GM12878 (cell line): ENCODE measurements at regions not wholly inside any gene's neighbourhood (a gene's known extent, or its start where the extent isn't known, plus 50 kb on each side); places are given as distances from the start of the nearest gene placed in this dataset.
"Not testable (repeated sequence)": the region's sequence is repeated elsewhere in the genome, so short reads cannot be mapped to it uniquely, and the experiment has no call there.

Experiments used
- BHLHE40 ChIP-seq, 2 experiments: fragments of 450-650 bp in 1 of 2; IDR thresholded peaks; 2 replicates each; pipeline ENCODE4 v1.6.1; 2011 to 2017; ENCODE audit warnings: low read depth in 2 of 2, borderline replicate concordance in 1 of 2, improper control_type of control experiment in 1 of 2, low read length in 1 of 2, mild to moderate bottlenecking in 1 of 2
- HDAC6 ChIP-seq: fragments of 200-600 bp; sonication (generic); IDR thresholded peaks from one replicate; pipeline ENCODE4 v1.8.0; 2017; ENCODE audit warnings: antibody characterized with exemption; ENCODE audit not compliant: unreplicated experiment
- POLR2A ChIP-seq: IDR thresholded peaks from 2 replicates; pipeline ENCODE4 v1.6.1; 2011; ENCODE audit warnings: low read depth, mild to moderate bottlenecking, low read length
- SP1 ChIP-seq: IDR thresholded peaks from one replicate; pipeline ENCODE4 v1.6.1; 2011; ENCODE audit warnings: low read depth, low read length
- TF ChIP-seq, protein P1 (sequence below), 3 experiments: IDR thresholded peaks in 2 of 3; conservative IDR thresholded peaks in 1 of 3; 2 replicates each; pipeline ENCODE4 v1.5.1; 2011; ENCODE audit warnings: low read depth in 3 of 3, low read length in 3 of 3, mild to moderate bottlenecking in 3 of 3, control low read depth in 2 of 3, moderate library complexity in 2 of 3, inconsistent platforms in 1 of 3, mixed read lengths in 1 of 3; ENCODE audit not compliant: control insufficient read depth in 2 of 3, insufficient read depth in 1 of 3; ENCODE audit errors: extremely low read depth in 1 of 3

DNA sequence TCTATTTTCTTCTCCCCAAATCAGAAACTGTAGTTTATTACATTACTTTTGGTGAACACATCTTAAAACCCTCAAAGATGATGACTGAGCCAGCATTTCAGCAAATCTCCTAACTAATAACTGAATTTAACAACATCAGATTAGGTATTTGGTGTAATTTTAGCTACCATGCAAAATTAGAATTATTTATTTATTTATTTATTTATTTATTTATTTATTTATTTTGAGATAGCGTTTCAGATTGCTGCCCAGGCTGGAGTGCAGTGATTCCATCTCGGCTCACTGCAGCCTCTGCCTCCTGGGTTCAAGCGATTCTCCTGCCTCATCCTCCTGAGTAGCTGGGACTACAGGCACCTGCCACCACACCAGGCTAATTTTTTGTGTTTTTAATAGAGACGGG lies 205.7 kb downstream of the OR4C45 start:
- not testable (repeated sequence) for TF ChIP-seq POLR2A; HDAC6; BHLHE40 (IDR thresholded peaks at IDR 0.05; ENCODE audit: borderline replicate concordance in 1 of 2, low read depth in 2 of 2, low read length in 1 of 2); SP1
- TF ChIP-seq, protein P1, sequence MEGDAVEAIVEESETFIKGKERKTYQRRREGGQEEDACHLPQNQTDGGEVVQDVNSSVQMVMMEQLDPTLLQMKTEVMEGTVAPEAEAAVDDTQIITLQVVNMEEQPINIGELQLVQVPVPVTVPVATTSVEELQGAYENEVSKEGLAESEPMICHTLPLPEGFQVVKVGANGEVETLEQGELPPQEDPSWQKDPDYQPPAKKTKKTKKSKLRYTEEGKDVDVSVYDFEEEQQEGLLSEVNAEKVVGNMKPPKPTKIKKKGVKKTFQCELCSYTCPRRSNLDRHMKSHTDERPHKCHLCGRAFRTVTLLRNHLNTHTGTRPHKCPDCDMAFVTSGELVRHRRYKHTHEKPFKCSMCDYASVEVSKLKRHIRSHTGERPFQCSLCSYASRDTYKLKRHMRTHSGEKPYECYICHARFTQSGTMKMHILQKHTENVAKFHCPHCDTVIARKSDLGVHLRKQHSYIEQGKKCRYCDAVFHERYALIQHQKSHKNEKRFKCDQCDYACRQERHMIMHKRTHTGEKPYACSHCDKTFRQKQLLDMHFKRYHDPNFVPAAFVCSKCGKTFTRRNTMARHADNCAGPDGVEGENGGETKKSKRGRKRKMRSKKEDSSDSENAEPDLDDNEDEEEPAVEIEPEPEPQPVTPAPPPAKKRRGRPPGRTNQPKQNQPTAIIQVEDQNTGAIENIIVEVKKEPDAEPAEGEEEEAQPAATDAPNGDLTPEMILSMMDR (IDR thresholded peaks at IDR 0.05 in 2 of 3, conservative IDR thresholded peaks at IDR 0.05 in 1 of 3; ENCODE audit: control insufficient read depth in 2 of 3, extremely low read depth in 1 of 3, insufficient read depth in 1 of 3, low read depth in 3 of 3, low read length in 3 of 3) = not testable (repeated sequence)
